Liver (tissue), 8 donors: ENCODE measurements at regions not wholly inside any gene's neighbourhood (a gene's known extent, or its start where the extent isn't known, plus 50 kb on each side); places are given as distances from the start of the nearest gene placed in this dataset.

Source experiments
- DNase-seq: peaks from one replicate; pipeline ENCODE4 v3.0.0-alpha.2; 2017; ENCODE audit warnings: low spot score
- H3K27ac ChIP-seq, 2 donors: one replicate each; pipeline ENCODE4 v1.7.0; 2013; ENCODE audit warnings: inconsistent platforms in 2 of 2, low read length in 2 of 2, control low read depth in 1 of 2, low read depth in 1 of 2, mild to moderate bottlenecking in 1 of 2
- H3K27me3 ChIP-seq, 4 donors: one replicate each; pipeline versions ENCODE4 v1.6.1 to v1.7.0; 2013; ENCODE audit warnings: low read length in 3 of 4, inconsistent platforms in 1 of 4, mild to moderate bottlenecking in 1 of 4, moderate library complexity in 1 of 4; ENCODE audit not compliant: control insufficient read depth in 4 of 4, insufficient read depth in 4 of 4
- H3K36me3 ChIP-seq, 4 donors: one replicate each; pipeline versions ENCODE4 v1.6.1 to v1.7.0; 2013; ENCODE audit warnings: low read length in 3 of 4, mild to moderate bottlenecking in 3 of 4, low read depth in 1 of 4, moderate library complexity in 1 of 4; ENCODE audit not compliant: control insufficient read depth in 4 of 4, insufficient read depth in 3 of 4
- H3K4me1 ChIP-seq, 4 donors: one replicate each; pipeline versions ENCODE4 v1.6.1 to v1.7.0; 2013; ENCODE audit warnings: low read length in 3 of 4, mild to moderate bottlenecking in 3 of 4, moderate library complexity in 1 of 4; ENCODE audit not compliant: control insufficient read depth in 4 of 4, insufficient read depth in 4 of 4
- H3K4me3 ChIP-seq, 3 donors: one replicate each; pipeline versions ENCODE4 v1.6.1 to v1.7.0; 2013; ENCODE audit warnings: low read length in 3 of 3, control low read depth in 1 of 3, low read depth in 1 of 3, mild to moderate bottlenecking in 1 of 3
- H3K9ac ChIP-seq, 2 donors: one replicate each; pipeline ENCODE4 v1.7.0; 2013; ENCODE audit warnings: low read length in 2 of 2, mild to moderate bottlenecking in 2 of 2, moderate library complexity in 2 of 2, control low read depth in 1 of 2, low read depth in 1 of 2
- H3K9me3 ChIP-seq, 4 donors: one replicate each; pipeline versions ENCODE4 v1.6.1 to v1.7.0; 2013; ENCODE audit warnings: low read length in 3 of 4; ENCODE audit not compliant: control insufficient read depth in 4 of 4
- EGR1 ChIP-seq, 2 donors: IDR thresholded peaks; 2 replicates each; pipeline ENCODE4 v1.6.1; 2016 to 2018; ENCODE audit warnings: antibody characterized with exemption in 2 of 2, low read depth in 2 of 2
- FOXA1 ChIP-seq: IDR thresholded peaks from 2 replicates; pipeline ENCODE4 v1.6.1; 2016; ENCODE audit warnings: antibody characterized with exemption
- FOXA2 ChIP-seq: IDR thresholded peaks from 2 replicates; pipeline ENCODE4 v1.6.1; 2016; ENCODE audit warnings: antibody characterized with exemption
- GABPA ChIP-seq, 2 donors: IDR thresholded peaks in 1 of 2; conservative IDR thresholded peaks in 1 of 2; 2 replicates each; pipeline ENCODE4 v1.6.1; 2016; ENCODE audit warnings: antibody characterized with exemption in 2 of 2, mild to moderate bottlenecking in 1 of 2, moderate library complexity in 1 of 2
- HNF4A ChIP-seq, 2 donors: conservative IDR thresholded peaks; 2 replicates each; pipeline ENCODE4 v1.6.1; 2016; ENCODE audit warnings: antibody characterized with exemption in 2 of 2, mild to moderate bottlenecking in 2 of 2
- HNF4G ChIP-seq: IDR thresholded peaks from 2 replicates; pipeline ENCODE4 v1.6.1; 2016; ENCODE audit warnings: antibody characterized with exemption
- JUND ChIP-seq, 2 donors: IDR thresholded peaks; 2 replicates each; pipeline ENCODE4 v1.6.1; 2016; ENCODE audit warnings: antibody characterized with exemption in 2 of 2
- RAD21 ChIP-seq, 2 donors: IDR thresholded peaks; 2 replicates each; pipeline ENCODE4 v1.6.1; 2016; ENCODE audit warnings: antibody characterized with exemption in 2 of 2, mild to moderate bottlenecking in 2 of 2
- RXRA ChIP-seq, 2 donors: IDR thresholded peaks; 2 replicates each; pipeline ENCODE4 v1.6.1; 2017 to 2018; ENCODE audit warnings: antibody characterized with exemption in 2 of 2, mild to moderate bottlenecking in 1 of 2
- SP1 ChIP-seq: IDR thresholded peaks from 2 replicates; pipeline ENCODE4 v1.6.1; 2018; ENCODE audit warnings: antibody characterized with exemption, mild to moderate bottlenecking
- TAF1 ChIP-seq: conservative IDR thresholded peaks from 2 replicates; pipeline ENCODE4 v1.6.1; 2016; ENCODE audit warnings: antibody characterized with exemption, mild to moderate bottlenecking
- YY1 ChIP-seq: IDR thresholded peaks from 2 replicates; pipeline ENCODE4 v1.6.1; 2016; ENCODE audit warnings: antibody characterized with exemption, mild to moderate bottlenecking
- WGBS: extraction: QIAGEN DNeasy Blood & Tissue Kit; methylation state at CpG from one replicate; pipeline ENCODE4 v1.1.7; 2013; 5-methylcytosine and 5-hydroxymethylcytosine counted together
- TF ChIP-seq, protein P1 (sequence below): IDR thresholded peaks from 2 replicates; pipeline ENCODE4 v1.6.1; 2016; ENCODE audit warnings: antibody characterized with exemption, mild to moderate bottlenecking
- TF ChIP-seq, protein P2 (sequence below): IDR thresholded peaks from 2 replicates; pipeline ENCODE4 v1.6.1; 2016; ENCODE audit warnings: antibody characterized with exemption
- TF ChIP-seq, protein P3 (sequence below): IDR thresholded peaks from 2 replicates; pipeline ENCODE4 v1.6.1; 2016; ENCODE audit warnings: antibody characterized with exemption
- TF ChIP-seq, protein P4 (sequence below): fragments of 150-350 bp; IDR thresholded peaks from 2 replicates; pipeline ENCODE4 v1.5.1; 2017; ENCODE audit warnings: improper control_type of control experiment, low read depth, low read length; ENCODE audit not compliant: missing input control
- TF ChIP-seq, protein P5 (sequence below): IDR thresholded peaks from 2 replicates; pipeline ENCODE4 v1.6.1; 2016; ENCODE audit warnings: antibody characterized with exemption
- donor health status: healthy.
- donor health status: healthy.
- donor health status: healthy.
- donor health status: healthy.
- donor health status: healthy.

DNA sequence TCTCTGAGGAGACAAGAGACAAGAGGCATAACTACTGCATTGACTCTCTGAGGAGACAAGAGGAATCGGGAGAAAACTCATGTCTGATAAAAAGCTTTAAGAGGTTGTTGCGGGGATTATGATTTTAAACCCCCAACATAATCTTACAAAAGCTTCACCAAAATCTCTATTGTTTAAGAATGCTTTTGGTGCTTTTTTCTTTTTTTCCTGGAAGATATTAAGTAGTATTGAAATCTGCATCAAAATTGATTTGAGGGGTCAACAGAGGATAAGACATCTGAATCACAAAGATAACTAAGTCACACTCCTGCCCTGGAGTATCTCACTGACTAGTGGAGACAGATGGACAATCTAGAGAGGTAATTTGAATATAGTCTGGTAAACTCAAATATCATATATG is 115.6 kb upstream of the MROH9 start:
- no peak for DNase-seq
- Histone ChIP-seq H3K36me3 (no peaks in the 10 kb centered on the region), H3K9me3 (peaks cover 0 to 2% (median 0%) of the 10 kb centered on the region in 4 donors), H3K4me1 (no peaks in the 10 kb centered on the region), H3K4me3 (no peak overlapping the region), H3K9ac (no peak overlapping the region), H3K27ac (no peak overlapping the region), H3K27me3 (no peaks in the 10 kb centered on the region)
- WGBS = 90% methylated on average over 2 of the region's 2 CpGs
- TF ChIP-seq RXRA (IDR thresholded peaks at IDR 0.05) = no peak
- no peak for TF ChIP-seq HNF4G
- TF ChIP-seq YY1 = no peak
- TF ChIP-seq SP1 = no peak
- no peak for TF ChIP-seq GABPA (IDR thresholded peaks at IDR 0.05 in 1 of 2, conservative IDR thresholded peaks at IDR 0.05 in 1 of 2)
- TF ChIP-seq JUND (IDR thresholded peaks at IDR 0.05) = no peak
- TF ChIP-seq, protein P1, sequence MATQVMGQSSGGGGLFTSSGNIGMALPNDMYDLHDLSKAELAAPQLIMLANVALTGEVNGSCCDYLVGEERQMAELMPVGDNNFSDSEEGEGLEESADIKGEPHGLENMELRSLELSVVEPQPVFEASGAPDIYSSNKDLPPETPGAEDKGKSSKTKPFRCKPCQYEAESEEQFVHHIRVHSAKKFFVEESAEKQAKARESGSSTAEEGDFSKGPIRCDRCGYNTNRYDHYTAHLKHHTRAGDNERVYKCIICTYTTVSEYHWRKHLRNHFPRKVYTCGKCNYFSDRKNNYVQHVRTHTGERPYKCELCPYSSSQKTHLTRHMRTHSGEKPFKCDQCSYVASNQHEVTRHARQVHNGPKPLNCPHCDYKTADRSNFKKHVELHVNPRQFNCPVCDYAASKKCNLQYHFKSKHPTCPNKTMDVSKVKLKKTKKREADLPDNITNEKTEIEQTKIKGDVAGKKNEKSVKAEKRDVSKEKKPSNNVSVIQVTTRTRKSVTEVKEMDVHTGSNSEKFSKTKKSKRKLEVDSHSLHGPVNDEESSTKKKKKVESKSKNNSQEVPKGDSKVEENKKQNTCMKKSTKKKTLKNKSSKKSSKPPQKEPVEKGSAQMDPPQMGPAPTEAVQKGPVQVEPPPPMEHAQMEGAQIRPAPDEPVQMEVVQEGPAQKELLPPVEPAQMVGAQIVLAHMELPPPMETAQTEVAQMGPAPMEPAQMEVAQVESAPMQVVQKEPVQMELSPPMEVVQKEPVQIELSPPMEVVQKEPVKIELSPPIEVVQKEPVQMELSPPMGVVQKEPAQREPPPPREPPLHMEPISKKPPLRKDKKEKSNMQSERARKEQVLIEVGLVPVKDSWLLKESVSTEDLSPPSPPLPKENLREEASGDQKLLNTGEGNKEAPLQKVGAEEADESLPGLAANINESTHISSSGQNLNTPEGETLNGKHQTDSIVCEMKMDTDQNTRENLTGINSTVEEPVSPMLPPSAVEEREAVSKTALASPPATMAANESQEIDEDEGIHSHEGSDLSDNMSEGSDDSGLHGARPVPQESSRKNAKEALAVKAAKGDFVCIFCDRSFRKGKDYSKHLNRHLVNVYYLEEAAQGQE = no peak
- TF ChIP-seq, protein P2, sequence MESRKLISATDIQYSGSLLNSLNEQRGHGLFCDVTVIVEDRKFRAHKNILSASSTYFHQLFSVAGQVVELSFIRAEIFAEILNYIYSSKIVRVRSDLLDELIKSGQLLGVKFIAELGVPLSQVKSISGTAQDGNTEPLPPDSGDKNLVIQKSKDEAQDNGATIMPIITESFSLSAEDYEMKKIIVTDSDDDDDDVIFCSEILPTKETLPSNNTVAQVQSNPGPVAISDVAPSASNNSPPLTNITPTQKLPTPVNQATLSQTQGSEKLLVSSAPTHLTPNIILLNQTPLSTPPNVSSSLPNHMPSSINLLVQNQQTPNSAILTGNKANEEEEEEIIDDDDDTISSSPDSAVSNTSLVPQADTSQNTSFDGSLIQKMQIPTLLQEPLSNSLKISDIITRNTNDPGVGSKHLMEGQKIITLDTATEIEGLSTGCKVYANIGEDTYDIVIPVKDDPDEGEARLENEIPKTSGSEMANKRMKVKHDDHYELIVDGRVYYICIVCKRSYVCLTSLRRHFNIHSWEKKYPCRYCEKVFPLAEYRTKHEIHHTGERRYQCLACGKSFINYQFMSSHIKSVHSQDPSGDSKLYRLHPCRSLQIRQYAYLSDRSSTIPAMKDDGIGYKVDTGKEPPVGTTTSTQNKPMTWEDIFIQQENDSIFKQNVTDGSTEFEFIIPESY = no peak

DNA sequence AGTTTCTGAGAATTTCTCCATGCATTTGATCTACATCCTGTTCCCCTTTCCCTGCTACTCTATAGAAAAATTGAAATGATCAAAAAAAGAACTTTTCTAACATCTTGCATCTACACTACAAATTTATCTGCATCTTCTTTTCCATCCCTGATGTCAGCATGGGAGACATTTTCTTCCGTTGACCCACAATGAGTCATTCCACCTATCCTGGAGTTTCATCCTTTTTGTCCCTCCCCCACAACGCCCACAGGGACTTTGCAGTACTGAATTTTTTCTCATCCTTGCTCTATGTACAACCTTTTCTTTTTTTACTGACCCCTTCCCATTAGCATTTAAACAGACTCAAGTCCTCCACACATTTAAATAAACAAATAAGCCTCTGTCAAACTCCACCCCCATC is 112.2 kb upstream of the MROH9 start:
- no peak overlapping the region for H3K4me3 ChIP-seq
- no peak overlapping the region for H3K27ac ChIP-seq
- no peak for DNase-seq
- H3K27me3 ChIP-seq = no peaks in the 10 kb centered on the region
- H3K36me3 ChIP-seq = no peaks in the 10 kb centered on the region
- WGBS = 73% methylated on average over 2 of the region's 2 CpGs
- no peaks in the 10 kb centered on the region for H3K9me3 ChIP-seq
- no peaks in the 10 kb centered on the region for H3K4me1 ChIP-seq
- no peak overlapping the region for H3K9ac ChIP-seq
- no peak for TF ChIP-seq HNF4A (conservative IDR thresholded peaks at IDR 0.05)
- no peak for TF ChIP-seq TAF1
- no peak for TF ChIP-seq YY1
- TF ChIP-seq RXRA (IDR thresholded peaks at IDR 0.05) = no peak
- TF ChIP-seq HNF4G = no peak
- TF ChIP-seq, protein P3, sequence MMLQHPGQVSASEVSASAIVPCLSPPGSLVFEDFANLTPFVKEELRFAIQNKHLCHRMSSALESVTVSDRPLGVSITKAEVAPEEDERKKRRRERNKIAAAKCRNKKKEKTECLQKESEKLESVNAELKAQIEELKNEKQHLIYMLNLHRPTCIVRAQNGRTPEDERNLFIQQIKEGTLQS = no peak
- no peak for TF ChIP-seq FOXA2
- no peak for TF ChIP-seq SP1

DNA sequence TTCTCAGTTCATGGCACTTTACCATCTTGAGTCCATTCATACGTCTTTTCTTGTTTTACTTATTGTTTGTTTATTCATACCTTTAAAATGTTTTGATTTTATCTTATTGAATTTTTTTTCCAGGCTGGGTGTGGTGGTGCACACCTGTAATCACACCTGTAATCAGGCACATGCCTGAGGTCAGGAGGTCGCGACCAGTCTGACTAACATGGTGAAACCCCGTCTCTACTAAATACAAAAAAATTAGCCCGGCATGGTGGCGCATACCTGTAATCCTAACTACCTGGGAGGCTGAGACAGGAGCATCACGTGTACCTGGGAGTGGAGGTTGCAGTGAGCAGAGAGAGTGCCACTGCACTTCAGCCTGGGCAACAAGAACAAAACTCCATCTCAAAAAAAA is 104.1 kb upstream of the MROH9 start:
- WGBS = 89% methylated on average over 7 of the region's 7 CpGs
- H3K4me3 ChIP-seq = no peak overlapping the region
- no peak overlapping the region for H3K27ac ChIP-seq
- H3K9me3 ChIP-seq = no peaks in the 10 kb centered on the region
- H3K9ac ChIP-seq = no peak overlapping the region
- no peaks in the 10 kb centered on the region for H3K36me3 ChIP-seq
- no peaks in the 10 kb centered on the region for H3K27me3 ChIP-seq
- no peaks in the 10 kb centered on the region for H3K4me1 ChIP-seq
- no peak for DNase-seq
- TF ChIP-seq RXRA (IDR thresholded peaks at IDR 0.05) (no peak), YY1 (no peak), SP1 (no peak), EGR1 (IDR thresholded peaks at IDR 0.05; ENCODE audit: low read depth in 2 of 2) (no peak), FOXA1 (no peak), HNF4G (no peak), RAD21 (IDR thresholded peaks at IDR 0.05) (no peak), GABPA (IDR thresholded peaks at IDR 0.05 in 1 of 2, conservative IDR thresholded peaks at IDR 0.05 in 1 of 2) (no peak), FOXA2 (no peak)
- TF ChIP-seq, protein P4, sequence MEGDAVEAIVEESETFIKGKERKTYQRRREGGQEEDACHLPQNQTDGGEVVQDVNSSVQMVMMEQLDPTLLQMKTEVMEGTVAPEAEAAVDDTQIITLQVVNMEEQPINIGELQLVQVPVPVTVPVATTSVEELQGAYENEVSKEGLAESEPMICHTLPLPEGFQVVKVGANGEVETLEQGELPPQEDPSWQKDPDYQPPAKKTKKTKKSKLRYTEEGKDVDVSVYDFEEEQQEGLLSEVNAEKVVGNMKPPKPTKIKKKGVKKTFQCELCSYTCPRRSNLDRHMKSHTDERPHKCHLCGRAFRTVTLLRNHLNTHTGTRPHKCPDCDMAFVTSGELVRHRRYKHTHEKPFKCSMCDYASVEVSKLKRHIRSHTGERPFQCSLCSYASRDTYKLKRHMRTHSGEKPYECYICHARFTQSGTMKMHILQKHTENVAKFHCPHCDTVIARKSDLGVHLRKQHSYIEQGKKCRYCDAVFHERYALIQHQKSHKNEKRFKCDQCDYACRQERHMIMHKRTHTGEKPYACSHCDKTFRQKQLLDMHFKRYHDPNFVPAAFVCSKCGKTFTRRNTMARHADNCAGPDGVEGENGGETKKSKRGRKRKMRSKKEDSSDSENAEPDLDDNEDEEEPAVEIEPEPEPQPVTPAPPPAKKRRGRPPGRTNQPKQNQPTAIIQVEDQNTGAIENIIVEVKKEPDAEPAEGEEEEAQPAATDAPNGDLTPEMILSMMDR = no peak
- TF ChIP-seq, protein P3 = no peak
- TF ChIP-seq, protein P5, sequence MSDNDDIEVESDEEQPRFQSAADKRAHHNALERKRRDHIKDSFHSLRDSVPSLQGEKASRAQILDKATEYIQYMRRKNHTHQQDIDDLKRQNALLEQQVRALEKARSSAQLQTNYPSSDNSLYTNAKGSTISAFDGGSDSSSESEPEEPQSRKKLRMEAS = no peak
- TF ChIP-seq, protein P2 = no peak
